GM10248 (cell line): ENCODE measurements at regions not wholly inside any gene's neighbourhood (a gene's known extent, or its start where the extent isn't known, plus 50 kb on each side); places are given as distances from the start of the nearest gene placed in this dataset.

Experiments
- CTCF ChIA-PET: fragments of 300-600 bp; sonication (Branson Sonifier 250); formaldehyde crosslinking; extraction: SDS; loops from one replicate; lab custom pipeline; 2021; ENCODE audit warnings: antibody characterized with exemption; lab: Yijun Ruan, JAX
- POLR2A ChIA-PET: fragments of 350-650 bp; sonication (Branson Sonifier 250); formaldehyde crosslinking; extraction: SDS; loops from one replicate; lab custom pipeline; 2020; ENCODE audit warnings: antibody characterized with exemption; lab: Yijun Ruan, JAX
- DNase-seq: peaks from one replicate; pipeline ENCODE4 v3.0.0; 2012; ENCODE audit errors: extremely low spot score
- TF ChIP-seq, protein P1 (sequence below): IDR thresholded peaks from 2 replicates; pipeline ENCODE4 v1.5.1; 2012; ENCODE audit warnings: mild to moderate bottlenecking, low read depth; ENCODE audit errors: extremely low read depth, missing control alignments, control extremely low read depth

DNA sequence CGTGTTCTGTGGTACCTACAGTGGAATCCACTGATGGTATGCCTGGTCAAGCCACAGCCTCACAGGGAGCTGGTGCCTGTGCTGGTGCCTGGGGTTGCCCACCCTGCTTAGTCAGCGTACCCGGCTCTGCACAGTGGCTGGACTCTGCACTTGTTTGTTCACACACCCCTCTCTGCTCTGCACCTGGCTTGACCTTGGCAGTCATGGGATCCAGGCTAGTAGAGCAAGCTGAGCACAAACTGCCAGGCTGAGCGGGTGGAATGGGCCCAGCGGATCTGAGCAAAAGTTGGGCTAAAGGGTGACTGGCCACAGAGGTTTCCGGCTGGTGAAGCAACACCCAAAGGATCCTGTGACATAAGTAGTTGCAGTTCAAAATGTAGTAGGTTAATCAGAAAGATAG, 163.5 kb downstream of the CDH19 start:
- DNase-seq: no peak
- POLR2A ChIA-PET: no interaction called here
- TF ChIP-seq, protein P1, sequence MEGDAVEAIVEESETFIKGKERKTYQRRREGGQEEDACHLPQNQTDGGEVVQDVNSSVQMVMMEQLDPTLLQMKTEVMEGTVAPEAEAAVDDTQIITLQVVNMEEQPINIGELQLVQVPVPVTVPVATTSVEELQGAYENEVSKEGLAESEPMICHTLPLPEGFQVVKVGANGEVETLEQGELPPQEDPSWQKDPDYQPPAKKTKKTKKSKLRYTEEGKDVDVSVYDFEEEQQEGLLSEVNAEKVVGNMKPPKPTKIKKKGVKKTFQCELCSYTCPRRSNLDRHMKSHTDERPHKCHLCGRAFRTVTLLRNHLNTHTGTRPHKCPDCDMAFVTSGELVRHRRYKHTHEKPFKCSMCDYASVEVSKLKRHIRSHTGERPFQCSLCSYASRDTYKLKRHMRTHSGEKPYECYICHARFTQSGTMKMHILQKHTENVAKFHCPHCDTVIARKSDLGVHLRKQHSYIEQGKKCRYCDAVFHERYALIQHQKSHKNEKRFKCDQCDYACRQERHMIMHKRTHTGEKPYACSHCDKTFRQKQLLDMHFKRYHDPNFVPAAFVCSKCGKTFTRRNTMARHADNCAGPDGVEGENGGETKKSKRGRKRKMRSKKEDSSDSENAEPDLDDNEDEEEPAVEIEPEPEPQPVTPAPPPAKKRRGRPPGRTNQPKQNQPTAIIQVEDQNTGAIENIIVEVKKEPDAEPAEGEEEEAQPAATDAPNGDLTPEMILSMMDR: no peak
- CTCF ChIA-PET: interaction anchor here (1.5 kb wide), 1 partner anchor 11 kb away, joined by 4 read pairs; no protein-coding TSS in a partner anchor

DNA sequence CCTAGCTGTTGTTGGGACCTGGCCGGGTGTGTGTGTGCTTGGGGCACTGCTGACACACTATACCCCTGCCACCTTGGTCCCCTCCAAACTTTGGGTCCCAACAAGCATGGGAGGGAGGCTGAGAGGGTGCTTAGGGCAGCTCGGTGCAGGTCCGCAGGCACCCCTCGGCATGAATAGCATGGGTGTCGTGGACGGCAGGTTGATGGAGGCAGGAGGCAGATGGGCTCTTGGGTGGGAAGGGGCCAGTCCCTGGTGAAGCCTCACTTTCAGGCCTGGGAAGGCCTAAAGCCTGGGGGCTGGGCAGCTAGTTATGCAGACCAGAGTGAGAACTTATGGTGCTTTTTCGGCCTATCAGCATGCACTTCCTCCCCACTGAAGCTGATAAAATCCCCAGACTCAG, 164.2 kb downstream of the CDH19 start:
- CTCF ChIA-PET: interaction anchor here (1.4 to 1.5 kb wide), 2 partner anchors 12 to 21 kb away, joined by 4 read pairs; no protein-coding TSS in a partner anchor
- no peak for DNase-seq
- TF ChIP-seq, protein P1: no peak
- POLR2A ChIA-PET: no interaction called here

DNA sequence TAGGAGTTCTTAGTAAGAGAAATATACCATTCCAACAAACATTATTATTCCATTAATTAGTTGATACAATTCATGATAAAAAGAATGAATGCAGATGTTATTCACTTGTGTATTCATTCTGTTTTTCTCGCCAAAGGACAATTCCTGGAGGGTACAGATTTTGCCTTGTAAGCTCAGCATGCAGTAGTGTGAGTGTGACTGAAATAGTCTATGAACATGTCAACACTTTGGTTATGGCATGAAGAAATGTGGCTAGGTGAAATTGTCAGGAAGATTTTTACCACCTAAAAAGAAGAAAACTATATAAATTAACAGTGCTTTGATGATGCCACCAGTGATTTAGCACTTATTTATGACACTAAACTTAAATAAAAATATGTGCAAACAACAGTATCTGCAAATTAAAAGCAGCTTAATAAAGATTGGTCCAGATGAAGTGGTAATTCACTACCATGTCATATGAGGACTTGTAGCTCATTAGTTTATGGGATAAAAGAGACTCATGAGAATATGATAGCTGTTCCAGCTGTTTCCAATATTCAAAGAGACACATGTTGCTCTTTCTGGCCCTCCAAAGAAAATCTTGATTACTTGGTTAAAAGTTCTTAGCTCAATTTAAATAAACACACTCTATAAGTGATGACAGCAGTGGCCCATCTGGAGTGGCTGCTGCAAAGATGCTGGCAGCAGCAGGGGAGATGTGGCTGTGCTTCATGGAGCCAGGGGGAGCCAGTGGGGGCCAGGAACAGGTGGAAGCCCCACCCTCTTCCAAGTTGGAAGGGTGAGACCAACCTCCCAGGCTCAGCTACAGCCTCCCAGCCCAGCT, 165.0 kb downstream of the CDH19 start:
- ChIA-PET CTCF (interaction anchor here (1.4 to 1.5 kb wide), 2 partner anchors 13 to 21 kb away, joined by 4 read pairs; no protein-coding TSS in a partner anchor), POLR2A (no interaction called here)
- DNase-seq: no peak
- TF ChIP-seq, protein P1: no peak

DNA sequence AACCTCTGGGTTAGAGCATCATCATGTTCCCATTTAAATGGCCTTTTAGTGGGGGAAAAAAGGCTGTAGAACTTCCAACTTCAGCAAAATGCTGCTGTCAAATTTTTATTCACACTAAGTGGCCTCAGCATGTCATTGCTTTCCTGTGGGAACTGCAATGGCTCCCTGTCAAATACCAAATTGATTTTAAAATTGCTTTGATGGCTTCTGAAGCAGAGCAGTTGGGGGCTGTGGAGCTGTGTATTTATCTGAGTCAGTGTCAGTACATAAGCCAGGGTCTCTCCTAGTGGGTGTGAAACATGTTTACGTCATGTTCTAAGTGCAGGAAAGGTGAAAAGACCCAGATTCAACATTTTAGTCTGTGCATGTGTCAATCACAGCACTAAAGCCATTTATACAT, 171.3 kb downstream of the CDH19 start:
- TF ChIP-seq, protein P1: no peak
- no peak for DNase-seq
- ChIA-PET POLR2A (no interaction called here), CTCF (no interaction called here)

GRCh38 chr18:66428795-66429194, 175.1 kb downstream of the CDH19 start:
- ChIA-PET CTCF (no interaction called here), POLR2A (no interaction called here)
- TF ChIP-seq, protein P1: no peak
- DNase-seq: no peak

DNA sequence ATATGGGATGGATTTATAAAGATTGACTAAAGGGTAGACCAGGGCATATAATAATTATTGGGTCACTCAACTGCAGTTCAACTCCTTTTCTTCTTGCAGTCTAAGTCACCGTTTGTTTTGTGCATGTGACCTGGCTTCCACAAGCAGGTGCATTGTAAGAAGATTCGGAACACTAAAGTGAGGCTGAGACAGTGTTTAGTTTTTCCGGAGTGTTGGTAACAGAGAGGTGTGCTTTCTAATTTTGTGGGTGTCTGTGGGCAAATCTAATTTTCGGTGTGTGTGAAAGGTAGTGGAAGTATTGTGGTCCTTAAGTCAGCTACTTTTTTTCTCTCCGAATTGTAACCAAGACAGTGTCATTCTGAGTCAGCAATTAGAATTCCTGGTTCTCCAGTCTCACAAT, 184.5 kb downstream of the CDH19 start:
- ChIA-PET CTCF (no interaction called here), POLR2A (no interaction called here)
- no peak for DNase-seq
- TF ChIP-seq, protein P1: no peak
